H1 (cell line): ENCODE measurements at regions not wholly inside any gene's neighbourhood (a gene's known extent, or its start where the extent isn't known, plus 50 kb on each side); places are given as distances from the start of the nearest gene placed in this dataset.

Experiments
- CTCF ChIA-PET: fragments of 300-600 bp; sonication (Branson Sonifier 250); formaldehyde crosslinking; loops from one replicate; lab custom pipeline; 2021; ENCODE audit not compliant: partially characterized antibody; lab: Charles Lee
- POLR2A ChIA-PET: fragments of 300-600 bp; sonication (Branson Sonifier 250); formaldehyde crosslinking; loops from one replicate; lab custom pipeline; 2021; ENCODE audit warnings: inconsistent platforms; ENCODE audit not compliant: partially characterized antibody; lab: Charles Lee
- DNase-seq, 2 experiments: peaks; one replicate each; pipeline versions ENCODE4 v3.0.0 to v3.0.0-alpha.2; 2010 to 2022; ENCODE audit warnings: low spot score in 2 of 2, low read depth in 1 of 2, mixed read lengths in 1 of 2
- FAIRE-seq: peaks from 2 replicates; lab custom pipeline; 2011; peaks lifted over from hg19 to GRCh38; lab: Jason Lieb, UNC
- H2AFZ ChIP-seq: 2 replicates; pipeline ENCODE4 v1.8.1; 2012; ENCODE audit warnings: low read length, inconsistent platforms
- H2AK5ac ChIP-seq: 2 replicates; pipeline ENCODE4 v1.6.1; 2013; ENCODE audit warnings: low read depth, low read length
- H2BK120ac ChIP-seq: replicated peaks from 2 replicates; pipeline ENCODE3; 2013; ENCODE audit warnings: low read depth, low read length, inconsistent platforms
- H2BK12ac ChIP-seq: 2 replicates; pipeline ENCODE4 v1.6.1; 2013; ENCODE audit warnings: low read depth, low read length
- H2BK15ac ChIP-seq: 2 replicates; pipeline ENCODE4 v1.6.1; 2013; ENCODE audit warnings: low read length
- H2BK20ac ChIP-seq: 2 replicates; pipeline ENCODE4 v1.6.1; 2013; ENCODE audit warnings: low read length
- H2BK5ac ChIP-seq: 2 replicates; pipeline ENCODE4 v1.6.1; 2013; ENCODE audit warnings: low read depth, low read length
- H3K14ac ChIP-seq: 2 replicates; pipeline ENCODE4 v1.6.1; 2013; ENCODE audit warnings: inconsistent platforms; ENCODE audit not compliant: insufficient read length
- H3K18ac ChIP-seq: 2 replicates; pipeline ENCODE4 v1.6.1; 2013; ENCODE audit warnings: low read length; ENCODE audit errors: extremely low read depth
- H3K23ac ChIP-seq: 2 replicates; pipeline ENCODE4 v1.6.1; 2013; ENCODE audit warnings: inconsistent platforms; ENCODE audit not compliant: insufficient read length
- H3K23me2 ChIP-seq: 2 replicates; pipeline ENCODE4 v1.6.1; 2013; ENCODE audit warnings: low read depth, low read length
- H3K27ac ChIP-seq: 2 replicates; pipeline ENCODE4 v1.6.1; 2011; ENCODE audit warnings: low read depth, low read length, inconsistent platforms
- H3K27me3 ChIP-seq, 4 experiments: replicated peaks in 1 of 4; 1 replicate in 1 of 4; 2 replicates in 3 of 4; pipeline versions ENCODE4 v1.6.1 to v1.8.1; 2011 to 2013; ENCODE audit warnings: low read length in 3 of 4, mild to moderate bottlenecking in 3 of 4, inconsistent platforms in 2 of 4, mixed read lengths in 2 of 4, moderate library complexity in 1 of 4; ENCODE audit not compliant: control insufficient read depth in 3 of 4, insufficient read depth in 3 of 4; ENCODE audit errors: extremely low read depth in 1 of 4
- H3K36me3 ChIP-seq, 4 experiments: 2 replicates each; pipeline versions ENCODE4 v1.6.1 to v1.8.1; 2011 to 2013; ENCODE audit warnings: mild to moderate bottlenecking in 4 of 4, low read length in 3 of 4, moderate library complexity in 2 of 4, control low read depth in 1 of 4, inconsistent platforms in 1 of 4; ENCODE audit not compliant: insufficient read depth in 4 of 4, control insufficient read depth in 2 of 4
- H3K4ac ChIP-seq: replicated peaks from 2 replicates; pipeline ENCODE3; 2013; ENCODE audit warnings: low read length, low read depth, mixed read lengths, inconsistent platforms; ENCODE audit not compliant: insufficient read length
- H3K4me1 ChIP-seq, 4 experiments: replicated peaks in 1 of 4; 1 replicate in 1 of 4; 2 replicates in 3 of 4; pipeline versions ENCODE4 v1.6.1 to v1.8.1; 2011 to 2013; ENCODE audit warnings: low read length in 3 of 4, inconsistent platforms in 2 of 4, mixed read lengths in 1 of 4; ENCODE audit not compliant: insufficient read depth in 4 of 4, control insufficient read depth in 3 of 4
- H3K4me2 ChIP-seq, 2 experiments: 2 replicates each; pipeline versions ENCODE4 v1.6.1 to v1.8.1; 2011 to 2013; ENCODE audit warnings: low read depth in 2 of 2, low read length in 2 of 2, control low read depth in 1 of 2, inconsistent platforms in 1 of 2, mild to moderate bottlenecking in 1 of 2; ENCODE audit not compliant: insufficient read depth in 1 of 2
- H3K4me3 ChIP-seq, 4 experiments: fragments of 200-600, 300-600 bp in 1 of 4; sonication (generic), shearing (Covaris generic), sonication (Bioruptor Twin) in 1 of 4; 2 replicates each; pipeline versions ENCODE4 v1.5.1 to v1.8.1; 2011 to 2016; ENCODE audit warnings: low read length in 4 of 4, low read depth in 3 of 4, control low read depth in 2 of 4, inconsistent platforms in 2 of 4, mild to moderate bottlenecking in 2 of 4, mixed read lengths in 1 of 4, moderate library complexity in 1 of 4; ENCODE audit not compliant: insufficient read depth in 2 of 4; ENCODE audit errors: extremely low read depth in 1 of 4
- H3K56ac ChIP-seq: replicated peaks from 2 replicates; pipeline ENCODE3; 2013; ENCODE audit warnings: low read depth, mild to moderate bottlenecking, mixed read lengths, low read length, inconsistent platforms; ENCODE audit not compliant: insufficient read length
- H3K79me1 ChIP-seq: 2 replicates; pipeline ENCODE4 v1.6.1; 2013; ENCODE audit warnings: low read depth, low read length, control low read depth
- H3K79me2 ChIP-seq, 2 experiments: 2 replicates each; pipeline versions ENCODE4 v1.6.1 to v1.8.1; 2012 to 2013; ENCODE audit warnings: low read length in 2 of 2, mild to moderate bottlenecking in 2 of 2, inconsistent platforms in 1 of 2; ENCODE audit not compliant: insufficient read depth in 2 of 2, control insufficient read depth in 1 of 2
- H3K9ac ChIP-seq, 4 experiments: replicated peaks in 1 of 4; 1 replicate in 1 of 4; 2 replicates in 3 of 4; pipeline versions ENCODE4 v1.6.1 to v1.8.1; 2011 to 2013; ENCODE audit warnings: low read depth in 3 of 4, low read length in 3 of 4, control low read depth in 2 of 4, mild to moderate bottlenecking in 2 of 4, moderate library complexity in 2 of 4, inconsistent platforms in 1 of 4; ENCODE audit errors: extremely low read depth in 1 of 4
- H3K9me3 ChIP-seq, 2 experiments: 2 replicates each; pipeline versions ENCODE4 v1.6.1 to v1.8.1; 2012 to 2013; ENCODE audit warnings: mild to moderate bottlenecking in 2 of 2, moderate library complexity in 2 of 2, control low read depth in 1 of 2, inconsistent platforms in 1 of 2, low read depth in 1 of 2, low read length in 1 of 2, mixed read lengths in 1 of 2; ENCODE audit not compliant: insufficient read depth in 2 of 2
- H4K20me1 ChIP-seq, 2 experiments: replicated peaks in 1 of 2; 2 replicates each; pipeline versions ENCODE3 to v1.8.1; 2011 to 2013; ENCODE audit warnings: inconsistent platforms in 2 of 2, low read length in 2 of 2, mild to moderate bottlenecking in 1 of 2; ENCODE audit not compliant: insufficient read depth in 2 of 2, control insufficient read depth in 1 of 2
- H4K5ac ChIP-seq: 2 replicates; pipeline ENCODE4 v1.6.1; 2013; ENCODE audit warnings: low read length, low read depth, mixed read lengths, inconsistent platforms; ENCODE audit not compliant: insufficient read length
- H4K8ac ChIP-seq: 2 replicates; pipeline ENCODE4 v1.8.0; 2013; ENCODE audit warnings: mild to moderate bottlenecking, moderate library complexity, low read length, inconsistent platforms; ENCODE audit not compliant: insufficient read depth; ENCODE audit errors: extremely low read depth
- H4K91ac ChIP-seq: replicated peaks from 2 replicates; pipeline ENCODE3; 2013; ENCODE audit warnings: low read length, mixed read lengths, inconsistent platforms; ENCODE audit not compliant: insufficient read length
- BRCA1 ChIP-seq: IDR thresholded peaks from 2 replicates; pipeline ENCODE4 v1.6.1; 2012; ENCODE audit warnings: low read depth, low read length, improper control_type of control experiment
- HDAC6 ChIP-seq: IDR thresholded peaks from one replicate; pipeline ENCODE4 v1.7.1; 2012; ENCODE audit warnings: low read depth, mild to moderate bottlenecking, inconsistent platforms, low read length, moderate library complexity
- NRF1 ChIP-seq: IDR thresholded peaks from 2 replicates; pipeline ENCODE4 v1.6.1; 2011; ENCODE audit warnings: mild to moderate bottlenecking, low read depth, low read length, improper control_type of control experiment
- RNF2 ChIP-seq: fragments of 200-900, 300-1000 bp; sonication (generic); IDR thresholded peaks from 2 replicates; pipeline ENCODE4 v1.7.1; 2016; ENCODE audit warnings: borderline replicate concordance, low read depth, mild to moderate bottlenecking, antibody characterized with exemption, low read length; ENCODE audit not compliant: poor library complexity, severe bottlenecking; ENCODE audit errors: missing control alignments
- SAP30 ChIP-seq: fragments of 300-600 bp; sonication (generic); IDR thresholded peaks from 2 replicates; pipeline ENCODE4 v1.7.1; 2012; ENCODE audit warnings: low read length, moderate library complexity, mild to moderate bottlenecking, inconsistent platforms; ENCODE audit not compliant: insufficient read depth, insufficient replicate concordance
- TBP ChIP-seq: IDR thresholded peaks from 2 replicates; pipeline ENCODE4 v1.6.1; 2011; ENCODE audit warnings: low read depth, low read length, improper control_type of control experiment
- WGBS, 2 experiments: shearing (Covaris generic) in 1 of 2; methylation state at CpG; one replicate each; pipeline versions ENCODE4 v1.1.6 to v1.1.7; 2013 to 2015; ENCODE audit warnings: low lambda C conversion rate in 2 of 2, mixed read lengths in 2 of 2, inconsistent platforms in 1 of 2, low coverage in 1 of 2, missing lambda C conversion rate in 1 of 2; ENCODE audit not compliant: insufficient replicate concordance in 2 of 2, insufficient coverage in 1 of 2, insufficient read length in 1 of 2; ENCODE audit errors: extremely low coverage in 1 of 2, missing lambda C conversion rate in 1 of 2; 5-methylcytosine and 5-hydroxymethylcytosine counted together

GRCh38 chr6:51261691-51262090 is 443.0 kb downstream of the TFAP2B start:
- Histone ChIP-seq H3K56ac (no peak overlapping the region), H2BK12ac (no peak overlapping the region), H2BK5ac (no peak overlapping the region), H3K23me2 (no peaks in the 10 kb centered on the region), H4K91ac (no peak overlapping the region), H2BK15ac (no peak overlapping the region), H3K14ac (no peak overlapping the region), H3K27me3 (peaks cover 0 to 1% (median 0%) of the 10 kb centered on the region in 4 experiments; a peak in 1 of 7 replicates), H4K20me1 (no peaks in the 10 kb centered on the region), H3K79me2 (no peaks in the 10 kb centered on the region), H2BK120ac (no peak overlapping the region), H3K4ac (no peak overlapping the region), H3K23ac (no peak overlapping the region), H3K4me3 (no peak overlapping the region), H3K9me3 (no peaks in the 10 kb centered on the region), H3K4me2 (no peak overlapping the region), H4K8ac (no peak overlapping the region), H2BK20ac (no peak overlapping the region), H3K36me3 (no peaks in the 10 kb centered on the region), H3K4me1 (no peaks in the 10 kb centered on the region), H3K27ac (no peak overlapping the region), H3K18ac (no peak overlapping the region), H4K5ac (no peak overlapping the region), H2AFZ (0 out of 2 replicates have a peak overlapping the region, but pooled peaks have one; percentile 55), H2AK5ac (no peak overlapping the region), H3K79me1 (no peaks in the 10 kb centered on the region), H3K9ac (no peak overlapping the region)
- POLR2A ChIA-PET, result no interaction called here
- CTCF ChIA-PET, result interaction anchor here (0.8 to 1.1 kb wide), 3 partner anchors 14 to 89 kb away, joined by 3 read pairs; no protein-coding TSS in a partner anchor
- DNase-seq (no peak), FAIRE-seq (no peak)
- 84% methylated on average over 5 of the region's 5 CpGs; no CpG with 5 or more reads in 1 of the 2 experiments for WGBS, 2 experiments
- TF ChIP-seq HDAC6 (no peak), NRF1 (no peak), RNF2 (no peak), BRCA1 (no peak), SAP30 (no peak), TBP (no peak)
